ENCODE measurements at regions not wholly inside any gene's neighbourhood (a gene's known extent, or its start where the extent isn't known, plus 50 kb on each side); places are given as distances from the start of the nearest gene placed in this dataset.

- TF ChIP-seq POLR2A (IDR thresholded peaks at IDR 0.05) (no peak), POLR2AphosphoS5 (IDR thresholded peaks at IDR 0.05) (no peak)
- TF ChIP-seq, protein P1, sequence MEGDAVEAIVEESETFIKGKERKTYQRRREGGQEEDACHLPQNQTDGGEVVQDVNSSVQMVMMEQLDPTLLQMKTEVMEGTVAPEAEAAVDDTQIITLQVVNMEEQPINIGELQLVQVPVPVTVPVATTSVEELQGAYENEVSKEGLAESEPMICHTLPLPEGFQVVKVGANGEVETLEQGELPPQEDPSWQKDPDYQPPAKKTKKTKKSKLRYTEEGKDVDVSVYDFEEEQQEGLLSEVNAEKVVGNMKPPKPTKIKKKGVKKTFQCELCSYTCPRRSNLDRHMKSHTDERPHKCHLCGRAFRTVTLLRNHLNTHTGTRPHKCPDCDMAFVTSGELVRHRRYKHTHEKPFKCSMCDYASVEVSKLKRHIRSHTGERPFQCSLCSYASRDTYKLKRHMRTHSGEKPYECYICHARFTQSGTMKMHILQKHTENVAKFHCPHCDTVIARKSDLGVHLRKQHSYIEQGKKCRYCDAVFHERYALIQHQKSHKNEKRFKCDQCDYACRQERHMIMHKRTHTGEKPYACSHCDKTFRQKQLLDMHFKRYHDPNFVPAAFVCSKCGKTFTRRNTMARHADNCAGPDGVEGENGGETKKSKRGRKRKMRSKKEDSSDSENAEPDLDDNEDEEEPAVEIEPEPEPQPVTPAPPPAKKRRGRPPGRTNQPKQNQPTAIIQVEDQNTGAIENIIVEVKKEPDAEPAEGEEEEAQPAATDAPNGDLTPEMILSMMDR (IDR thresholded peaks at IDR 0.05): no peak
These were observed 516.9 kb downstream of the ADGRL2 start for GRCh38 chr1:82317671-82318070.
